ENCODE measurements at regions not wholly inside any gene's neighbourhood (a gene's known extent, or its start where the extent isn't known, plus 50 kb on each side); places are given as distances from the start of the nearest gene placed in this dataset.
A peak's percentile ranks its signal among the peaks of the same experiment; 100 is the strongest.

DNA sequence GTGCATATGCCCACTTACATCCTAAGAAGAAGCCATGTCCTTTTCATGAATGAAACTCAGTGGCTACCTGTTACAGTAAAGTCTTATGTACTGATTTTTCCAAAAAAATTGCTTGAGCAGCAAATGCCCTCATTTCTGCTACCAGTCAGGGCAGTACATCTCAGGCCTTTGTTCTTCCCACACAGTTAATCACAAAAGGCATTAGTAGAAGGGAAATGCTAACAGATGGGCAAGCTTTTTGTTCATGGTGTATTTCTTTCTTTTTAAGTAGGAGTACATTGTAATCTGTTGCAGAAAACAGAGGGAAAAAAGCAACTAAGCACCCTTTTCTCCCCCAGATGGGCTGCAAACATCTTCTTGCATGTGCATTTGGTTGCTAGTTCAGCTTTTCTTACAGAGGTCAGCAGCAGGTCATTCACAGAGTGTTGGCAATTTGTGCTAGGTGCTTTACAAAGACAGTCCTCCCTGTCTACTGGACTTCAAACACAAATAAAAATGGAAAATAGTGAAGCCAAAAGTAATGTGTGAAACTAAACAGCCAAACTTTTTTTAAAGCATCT is 373.4 kb downstream of the PRDM5 start:
- H3K27me3 ChIP-seq (ENCODE audit: insufficient read depth), result no peaks in the 10 kb centered on the region
- no peaks in the 10 kb centered on the region for H3K36me3 Mint-ChIP-seq (ENCODE audit: low read depth)
- H2AFZ ChIP-seq, result peak overlapping the region; percentile 61; the same call in 1 of the 2 replicates
- no peak overlapping the region for H3K27ac ChIP-seq (ENCODE audit: low read depth)
- no peaks in the 10 kb centered on the region for H3K9me3 Mint-ChIP-seq
- no peaks in the 10 kb centered on the region for H3K79me2 ChIP-seq (replicated peaks; ENCODE audit: insufficient read depth)
- no peak for TF ChIP-seq EZH2phosphoT487 (IDR thresholded peaks at IDR 0.05; ENCODE audit: unreplicated experiment)
- TF ChIP-seq NANOG (IDR thresholded peaks at IDR 0.05; ENCODE audit: borderline replicate concordance), result no peak
- no peak for TF ChIP-seq POLR2AphosphoS5 (IDR thresholded peaks at IDR 0.05; ENCODE audit: low read depth)
- TF ChIP-seq STAT1 (IDR thresholded peaks at IDR 0.05; ENCODE audit: unreplicated experiment), result no peak
- no peak for TF ChIP-seq CREB1 (CRISPR knock-in tag; IDR thresholded peaks at IDR 0.05; ENCODE audit: low read depth)
- TF ChIP-seq, protein P1, sequence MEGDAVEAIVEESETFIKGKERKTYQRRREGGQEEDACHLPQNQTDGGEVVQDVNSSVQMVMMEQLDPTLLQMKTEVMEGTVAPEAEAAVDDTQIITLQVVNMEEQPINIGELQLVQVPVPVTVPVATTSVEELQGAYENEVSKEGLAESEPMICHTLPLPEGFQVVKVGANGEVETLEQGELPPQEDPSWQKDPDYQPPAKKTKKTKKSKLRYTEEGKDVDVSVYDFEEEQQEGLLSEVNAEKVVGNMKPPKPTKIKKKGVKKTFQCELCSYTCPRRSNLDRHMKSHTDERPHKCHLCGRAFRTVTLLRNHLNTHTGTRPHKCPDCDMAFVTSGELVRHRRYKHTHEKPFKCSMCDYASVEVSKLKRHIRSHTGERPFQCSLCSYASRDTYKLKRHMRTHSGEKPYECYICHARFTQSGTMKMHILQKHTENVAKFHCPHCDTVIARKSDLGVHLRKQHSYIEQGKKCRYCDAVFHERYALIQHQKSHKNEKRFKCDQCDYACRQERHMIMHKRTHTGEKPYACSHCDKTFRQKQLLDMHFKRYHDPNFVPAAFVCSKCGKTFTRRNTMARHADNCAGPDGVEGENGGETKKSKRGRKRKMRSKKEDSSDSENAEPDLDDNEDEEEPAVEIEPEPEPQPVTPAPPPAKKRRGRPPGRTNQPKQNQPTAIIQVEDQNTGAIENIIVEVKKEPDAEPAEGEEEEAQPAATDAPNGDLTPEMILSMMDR (conservative IDR thresholded peaks at IDR 0.05; ENCODE audit: low read depth in 2 of 2), result no peak
- TF ChIP-seq ZNF114 (CRISPR knock-in tag; IDR thresholded peaks at IDR 0.05), result no peak
- TF ChIP-seq, protein P2, sequence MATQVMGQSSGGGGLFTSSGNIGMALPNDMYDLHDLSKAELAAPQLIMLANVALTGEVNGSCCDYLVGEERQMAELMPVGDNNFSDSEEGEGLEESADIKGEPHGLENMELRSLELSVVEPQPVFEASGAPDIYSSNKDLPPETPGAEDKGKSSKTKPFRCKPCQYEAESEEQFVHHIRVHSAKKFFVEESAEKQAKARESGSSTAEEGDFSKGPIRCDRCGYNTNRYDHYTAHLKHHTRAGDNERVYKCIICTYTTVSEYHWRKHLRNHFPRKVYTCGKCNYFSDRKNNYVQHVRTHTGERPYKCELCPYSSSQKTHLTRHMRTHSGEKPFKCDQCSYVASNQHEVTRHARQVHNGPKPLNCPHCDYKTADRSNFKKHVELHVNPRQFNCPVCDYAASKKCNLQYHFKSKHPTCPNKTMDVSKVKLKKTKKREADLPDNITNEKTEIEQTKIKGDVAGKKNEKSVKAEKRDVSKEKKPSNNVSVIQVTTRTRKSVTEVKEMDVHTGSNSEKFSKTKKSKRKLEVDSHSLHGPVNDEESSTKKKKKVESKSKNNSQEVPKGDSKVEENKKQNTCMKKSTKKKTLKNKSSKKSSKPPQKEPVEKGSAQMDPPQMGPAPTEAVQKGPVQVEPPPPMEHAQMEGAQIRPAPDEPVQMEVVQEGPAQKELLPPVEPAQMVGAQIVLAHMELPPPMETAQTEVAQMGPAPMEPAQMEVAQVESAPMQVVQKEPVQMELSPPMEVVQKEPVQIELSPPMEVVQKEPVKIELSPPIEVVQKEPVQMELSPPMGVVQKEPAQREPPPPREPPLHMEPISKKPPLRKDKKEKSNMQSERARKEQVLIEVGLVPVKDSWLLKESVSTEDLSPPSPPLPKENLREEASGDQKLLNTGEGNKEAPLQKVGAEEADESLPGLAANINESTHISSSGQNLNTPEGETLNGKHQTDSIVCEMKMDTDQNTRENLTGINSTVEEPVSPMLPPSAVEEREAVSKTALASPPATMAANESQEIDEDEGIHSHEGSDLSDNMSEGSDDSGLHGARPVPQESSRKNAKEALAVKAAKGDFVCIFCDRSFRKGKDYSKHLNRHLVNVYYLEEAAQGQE (IDR thresholded peaks at IDR 0.05; ENCODE audit: unreplicated experiment), result no peak
- TF ChIP-seq JUNB (IDR thresholded peaks at IDR 0.05; ENCODE audit: unreplicated experiment), result no peak
- TF ChIP-seq, protein P3, sequence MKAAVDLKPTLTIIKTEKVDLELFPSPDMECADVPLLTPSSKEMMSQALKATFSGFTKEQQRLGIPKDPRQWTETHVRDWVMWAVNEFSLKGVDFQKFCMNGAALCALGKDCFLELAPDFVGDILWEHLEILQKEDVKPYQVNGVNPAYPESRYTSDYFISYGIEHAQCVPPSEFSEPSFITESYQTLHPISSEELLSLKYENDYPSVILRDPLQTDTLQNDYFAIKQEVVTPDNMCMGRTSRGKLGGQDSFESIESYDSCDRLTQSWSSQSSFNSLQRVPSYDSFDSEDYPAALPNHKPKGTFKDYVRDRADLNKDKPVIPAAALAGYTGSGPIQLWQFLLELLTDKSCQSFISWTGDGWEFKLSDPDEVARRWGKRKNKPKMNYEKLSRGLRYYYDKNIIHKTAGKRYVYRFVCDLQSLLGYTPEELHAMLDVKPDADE (IDR thresholded peaks at IDR 0.05), result no peak
- peak overlapping the region; percentile 25; the same call in 1 of the 2 replicates for H3K4me2 ChIP-seq
- peaks cover 3% of the 10 kb centered on the region for H3K27me3 Mint-ChIP-seq (ENCODE audit: insufficient read depth, low read depth, poor library complexity)
- H3F3A ChIP-seq (replicated peaks; ENCODE audit: low read depth), result no peaks in the 10 kb centered on the region
- H3K36me3 ChIP-seq (ENCODE audit: insufficient read depth), result no peaks in the 10 kb centered on the region
- H3K9me2 ChIP-seq (ENCODE audit: insufficient read depth), result no peaks in the 10 kb centered on the region; the same call in 1 of the 2 replicates
- H3K4me3 Mint-ChIP-seq, result no peak overlapping the region
- DNase-seq (ENCODE audit: low spot score) (no peak), ATAC-seq (no peak)
- H3K4me1 ChIP-seq (ENCODE audit: insufficient read depth), result 0 out of 2 replicates have a peak, but pooled peaks cover 5% of the 10 kb centered on the region
- no peak overlapping the region for H3K4me3 ChIP-seq
- H4K20me1 ChIP-seq (replicated peaks; ENCODE audit: insufficient read depth), result no peaks in the 10 kb centered on the region
- no peak overlapping the region for H3K27ac Mint-ChIP-seq
- peaks cover 9% of the 10 kb centered on the region for H3K4me1 Mint-ChIP-seq
